HG02970 (cell line): ENCODE measurements at regions not wholly inside any gene's neighbourhood (a gene's known extent, or its start where the extent isn't known, plus 50 kb on each side); places are given as distances from the start of the nearest gene placed in this dataset.

Source experiments
- ATAC-seq: cut with Tn5 transposase; IDR thresholded peaks from one replicate; pipeline ENCODE4 v1.9.1; 2021; ENCODE audit warnings: mild to moderate bottlenecking, moderate library complexity, moderate number of reproducible peaks; ENCODE audit not compliant: unreplicated experiment, low FRiP score

GRCh38 chr10:9608602-9609001 lies 1409.1 kb upstream of the CELF2 start:
- ATAC-seq: no peak

GRCh38 chr10:9613338-9614075 lies 1404.2 kb upstream of the CELF2 start:
- ATAC-seq: peak; percentile 77

GRCh38 chr10:9615189-9615588 lies 1402.5 kb upstream of the CELF2 start:
- ATAC-seq: no peak

- ATAC-seq: no peak
These were observed 1396.5 kb upstream of the CELF2 start for GRCh38 chr10:9621216-9621615.

GRCh38 chr10:9625304-9625703 lies 1392.4 kb upstream of the CELF2 start:
- no peak for ATAC-seq

- ATAC-seq: no peak
These were observed 1383.2 kb upstream of the CELF2 start for GRCh38 chr10:9634466-9634865.

GRCh38 chr10:9635691-9636090 lies 1382.0 kb upstream of the CELF2 start:
- ATAC-seq: no peak

GRCh38 chr10:9636216-9636615 lies 1381.5 kb upstream of the CELF2 start:
- no peak for ATAC-seq

- no peak for ATAC-seq
These were observed 1373.9 kb upstream of the CELF2 start for GRCh38 chr10:9643782-9644181.

- no peak for ATAC-seq
These were observed 1372.3 kb upstream of the CELF2 start for GRCh38 chr10:9645404-9645803.

GRCh38 chr10:9645928-9646600 lies 1371.6 kb upstream of the CELF2 start:
- ATAC-seq: no peak

- ATAC-seq: no peak
These were observed 1363.4 kb upstream of the CELF2 start for GRCh38 chr10:9654261-9654660.

GRCh38 chr10:9656386-9656785 lies 1361.3 kb upstream of the CELF2 start:
- no peak for ATAC-seq

GRCh38 chr10:9656996-9657395 lies 1360.7 kb upstream of the CELF2 start:
- no peak for ATAC-seq

GRCh38 chr10:9657530-9657929 lies 1360.1 kb upstream of the CELF2 start:
- ATAC-seq: no peak

GRCh38 chr10:9668411-9668810 lies 1349.3 kb upstream of the CELF2 start:
- ATAC-seq: no peak

- ATAC-seq: no peak
These were observed 1346.8 kb upstream of the CELF2 start for GRCh38 chr10:9670911-9671310.

GRCh38 chr10:9681655-9682054 lies 1336.0 kb upstream of the CELF2 start:
- no peak for ATAC-seq

- no peak for ATAC-seq
These were observed 1334.9 kb upstream of the CELF2 start for GRCh38 chr10:9682802-9683201.

- ATAC-seq: no peak
These were observed 1333.5 kb upstream of the CELF2 start for GRCh38 chr10:9684186-9684585.

- no peak for ATAC-seq
These were observed 1332.1 kb upstream of the CELF2 start for GRCh38 chr10:9685596-9685995.

- no peak for ATAC-seq
These were observed 1329.0 kb upstream of the CELF2 start for GRCh38 chr10:9688711-9689110.
